ENCODE measurements at regions not wholly inside any gene's neighbourhood (a gene's known extent, or its start where the extent isn't known, plus 50 kb on each side); places are given as distances from the start of the nearest gene placed in this dataset.

DNA sequence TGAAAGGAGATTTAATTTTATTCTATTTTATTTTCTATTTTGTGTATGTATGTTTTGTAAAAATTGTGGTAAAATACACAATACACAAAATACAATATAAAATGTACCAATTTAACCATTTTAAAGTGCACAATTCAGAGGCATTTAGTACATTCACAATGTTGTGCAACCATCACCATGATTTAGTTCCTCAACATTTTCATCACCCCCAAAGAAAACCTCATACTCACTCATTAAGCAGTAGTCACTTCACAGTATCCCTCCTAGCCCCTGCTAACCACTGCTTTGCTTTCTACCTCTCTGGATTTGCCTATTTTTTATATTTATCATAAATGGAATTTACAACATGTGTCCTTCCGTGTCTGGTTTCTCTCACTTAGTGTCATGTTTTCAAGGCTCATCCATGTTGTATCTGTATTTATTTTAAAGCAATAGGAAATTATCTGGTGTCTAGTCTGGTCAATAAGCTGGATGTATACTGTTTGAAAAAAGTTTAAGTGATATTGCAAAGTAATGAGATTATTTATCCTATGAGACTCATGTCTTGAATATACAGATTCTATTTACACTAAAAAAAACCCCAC, 77.9 kb upstream of the GLS start:
- Histone ChIP-seq H3K4me3 (ENCODE audit: low read length) (no peak overlapping the region), H3K36me3 (ENCODE audit: control insufficient read depth, insufficient read depth, low read length) (no peaks in the 10 kb centered on the region), H3K4me1 (ENCODE audit: control insufficient read depth, insufficient read depth, low read length) (no peaks in the 10 kb centered on the region), H3K27me3 (ENCODE audit: control insufficient read depth, insufficient read depth, low read length) (no peaks in the 10 kb centered on the region), H3K27ac (ENCODE audit: low read depth, low read length) (no peak overlapping the region), H3K9ac (ENCODE audit: low read length) (no peak overlapping the region)

DNA sequence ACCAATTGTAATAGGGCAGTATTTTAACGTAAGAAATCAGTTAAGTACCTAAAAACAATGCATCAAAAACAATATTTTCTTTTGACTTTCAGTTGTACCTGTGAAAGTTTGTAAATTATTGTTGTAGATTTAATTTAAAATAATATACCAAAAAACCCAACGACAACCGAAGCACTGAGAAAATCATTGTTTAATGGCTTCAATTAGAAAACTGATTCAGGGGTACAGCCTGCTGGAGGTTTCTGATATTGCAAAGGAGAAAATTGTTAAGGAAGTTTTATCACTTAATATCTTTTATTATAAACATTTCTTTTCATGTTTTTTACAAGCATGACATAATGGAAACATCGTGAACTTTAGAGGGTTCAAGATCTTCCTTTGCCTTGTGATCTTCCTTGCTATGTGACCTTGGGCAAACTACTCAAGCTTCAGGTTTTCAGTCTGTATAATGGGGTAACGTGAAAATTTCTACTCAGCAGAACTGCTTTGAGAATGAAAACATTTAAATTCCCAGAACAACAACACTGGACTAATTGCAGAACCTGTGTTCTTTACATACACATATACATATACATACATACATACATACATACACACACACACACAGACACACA, 76.3 kb upstream of the GLS start:
- H3K27me3 ChIP-seq (ENCODE audit: control insufficient read depth, insufficient read depth, low read length): no peaks in the 10 kb centered on the region
- no peaks in the 10 kb centered on the region for H3K36me3 ChIP-seq (ENCODE audit: control insufficient read depth, insufficient read depth, low read length)
- H3K4me3 ChIP-seq (ENCODE audit: low read length): no peak overlapping the region
- H3K4me1 ChIP-seq (ENCODE audit: control insufficient read depth, insufficient read depth, low read length): no peaks in the 10 kb centered on the region
- H3K27ac ChIP-seq (ENCODE audit: low read depth, low read length): no peak overlapping the region
- no peak overlapping the region for H3K9ac ChIP-seq (ENCODE audit: low read length)

DNA sequence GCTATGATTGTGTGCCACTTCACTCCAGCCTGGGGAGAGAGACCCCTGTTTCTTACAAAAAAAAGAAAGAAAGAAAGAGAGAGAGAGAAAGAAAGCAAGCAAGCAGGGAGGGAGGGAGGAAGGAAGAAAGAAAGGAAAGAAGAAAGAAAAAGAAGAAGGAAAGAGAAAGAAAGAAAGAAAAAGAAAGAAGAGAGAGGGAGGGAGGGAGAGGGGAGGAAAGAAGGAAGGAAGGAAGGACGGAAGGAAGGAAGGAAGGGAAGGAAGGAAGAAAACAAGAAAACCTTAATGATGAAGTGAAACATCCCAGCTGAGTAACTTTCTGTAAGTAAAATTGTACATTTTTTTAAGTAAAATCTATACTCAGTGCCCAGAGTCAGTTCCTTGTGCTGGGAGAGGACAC, 75.5 kb upstream of the GLS start:
- H3K4me1 ChIP-seq (ENCODE audit: control insufficient read depth, insufficient read depth, low read length): no peaks in the 10 kb centered on the region
- no peaks in the 10 kb centered on the region for H3K36me3 ChIP-seq (ENCODE audit: control insufficient read depth, insufficient read depth, low read length)
- H3K27ac ChIP-seq (ENCODE audit: low read depth, low read length): no peak overlapping the region
- H3K9ac ChIP-seq (ENCODE audit: low read length): no peak overlapping the region
- no peak overlapping the region for H3K4me3 ChIP-seq (ENCODE audit: low read length)
- H3K27me3 ChIP-seq (ENCODE audit: control insufficient read depth, insufficient read depth, low read length): no peaks in the 10 kb centered on the region

DNA sequence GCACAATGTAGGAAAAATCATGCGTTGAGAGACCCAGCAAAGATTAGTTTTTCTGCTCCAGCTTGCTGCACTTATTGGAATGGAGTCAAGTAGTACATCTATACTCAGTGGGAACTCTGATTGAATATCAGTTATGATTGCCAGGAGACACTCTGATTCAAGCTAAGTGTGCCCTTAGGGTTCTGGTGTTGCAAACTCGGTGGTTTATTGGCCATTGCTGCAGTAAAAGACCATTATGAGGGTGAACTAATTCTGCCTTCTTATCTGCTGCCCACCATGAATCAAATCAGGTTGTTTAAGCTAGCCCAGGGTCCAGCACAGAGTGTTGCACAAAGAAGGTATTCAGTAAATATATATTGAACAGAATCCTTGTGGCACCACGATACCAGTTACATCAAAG, 74.8 kb upstream of the GLS start:
- H3K9ac ChIP-seq (ENCODE audit: low read length): no peak overlapping the region
- H3K36me3 ChIP-seq (ENCODE audit: control insufficient read depth, insufficient read depth, low read length): no peaks in the 10 kb centered on the region
- no peak overlapping the region for H3K27ac ChIP-seq (ENCODE audit: low read depth, low read length)
- H3K4me1 ChIP-seq (ENCODE audit: control insufficient read depth, insufficient read depth, low read length): no peaks in the 10 kb centered on the region
- H3K27me3 ChIP-seq (ENCODE audit: control insufficient read depth, insufficient read depth, low read length): no peaks in the 10 kb centered on the region
- no peak overlapping the region for H3K4me3 ChIP-seq (ENCODE audit: low read length)

DNA sequence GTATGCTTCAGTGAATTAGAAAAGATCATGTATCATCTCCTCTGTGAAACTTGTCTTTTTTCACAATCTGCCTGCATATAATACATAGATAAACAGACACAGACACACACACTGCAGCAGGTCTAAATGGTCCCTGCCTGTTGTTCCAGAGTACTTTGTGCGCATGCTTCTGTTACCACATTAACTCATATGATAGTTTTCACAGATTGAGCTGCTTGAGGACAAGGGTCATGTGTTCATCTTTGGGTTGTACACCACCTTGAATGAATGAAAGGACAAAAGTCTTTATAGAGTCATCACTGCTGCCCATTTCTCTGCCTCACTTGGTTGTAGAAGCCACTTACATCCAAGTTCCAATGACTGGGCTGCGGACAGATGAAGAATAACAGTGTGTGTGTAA, 72.7 kb upstream of the GLS start:
- H3K9ac ChIP-seq (ENCODE audit: low read length): no peak overlapping the region
- no peak overlapping the region for H3K4me3 ChIP-seq (ENCODE audit: low read length)
- H3K4me1 ChIP-seq (ENCODE audit: control insufficient read depth, insufficient read depth, low read length): no peaks in the 10 kb centered on the region
- no peaks in the 10 kb centered on the region for H3K36me3 ChIP-seq (ENCODE audit: control insufficient read depth, insufficient read depth, low read length)
- no peak overlapping the region for H3K27ac ChIP-seq (ENCODE audit: low read depth, low read length)
- H3K27me3 ChIP-seq (ENCODE audit: control insufficient read depth, insufficient read depth, low read length): no peaks in the 10 kb centered on the region

DNA sequence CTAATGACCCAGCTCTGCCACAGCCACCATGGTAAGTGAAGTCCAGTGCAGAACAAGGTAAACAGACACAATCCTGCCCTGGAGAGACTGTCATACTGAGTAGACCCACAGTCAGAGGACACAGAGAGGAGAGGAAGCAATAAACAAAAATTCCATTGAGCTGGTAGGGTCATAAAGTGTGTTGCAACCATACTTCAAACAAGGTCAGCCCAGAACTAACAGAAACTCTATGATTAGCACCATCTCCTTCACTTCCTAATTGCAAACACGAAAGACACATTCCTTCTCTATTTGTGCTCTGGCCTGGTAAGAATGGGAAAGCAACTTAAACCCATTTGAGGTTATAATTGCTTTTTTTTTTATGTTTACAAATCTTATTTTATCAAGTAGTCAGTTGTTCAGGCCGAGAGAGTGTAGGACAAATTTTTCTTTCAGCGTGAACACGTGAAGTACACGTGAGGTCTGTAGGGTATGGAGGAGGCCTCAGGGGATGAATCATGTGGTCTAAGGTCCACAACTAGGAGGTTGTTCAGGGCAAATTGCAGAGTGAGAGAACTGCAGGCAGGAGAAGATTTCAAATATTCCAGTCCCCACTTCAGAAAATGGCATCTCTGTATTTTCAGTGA, 71.4 kb upstream of the GLS start:
- Histone ChIP-seq H3K4me3 (ENCODE audit: low read length) (no peak overlapping the region), H3K4me1 (ENCODE audit: control insufficient read depth, insufficient read depth, low read length) (no peaks in the 10 kb centered on the region), H3K27ac (ENCODE audit: low read depth, low read length) (no peak overlapping the region), H3K36me3 (ENCODE audit: control insufficient read depth, insufficient read depth, low read length) (no peaks in the 10 kb centered on the region), H3K27me3 (ENCODE audit: control insufficient read depth, insufficient read depth, low read length) (no peaks in the 10 kb centered on the region), H3K9ac (ENCODE audit: low read length) (no peak overlapping the region)

DNA sequence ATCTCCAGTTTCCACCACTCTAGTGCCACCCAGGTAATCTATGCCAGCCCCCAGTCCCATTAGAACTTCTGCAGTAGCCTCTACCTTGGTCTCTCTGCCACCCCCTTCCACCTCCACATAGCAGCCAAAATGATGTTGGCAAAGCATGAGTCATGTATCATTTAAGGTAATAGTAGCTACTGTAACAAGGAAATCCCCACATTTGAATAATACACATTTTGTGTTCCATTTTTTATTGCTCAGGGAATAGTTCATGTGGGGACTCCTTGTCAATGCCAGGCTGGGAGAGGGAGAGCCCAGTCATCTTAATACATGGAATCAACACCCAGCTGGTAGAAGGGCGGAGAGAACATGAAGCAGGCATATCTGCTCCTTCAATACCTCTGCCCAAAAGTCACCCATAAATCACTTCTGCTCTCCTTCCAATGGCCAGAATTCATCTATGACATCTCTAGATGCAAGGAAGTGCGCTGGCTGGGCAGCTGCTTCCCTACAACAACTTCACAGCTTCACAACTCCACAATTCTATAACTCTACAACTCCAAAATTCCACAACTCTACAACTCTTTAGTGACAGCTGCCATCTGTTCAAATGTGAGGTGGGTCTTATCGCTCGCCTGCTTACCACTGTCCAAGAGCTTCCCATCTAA, 70.6 kb upstream of the GLS start:
- Histone ChIP-seq H3K27me3 (ENCODE audit: control insufficient read depth, insufficient read depth, low read length) (no peaks in the 10 kb centered on the region), H3K36me3 (ENCODE audit: control insufficient read depth, insufficient read depth, low read length) (no peaks in the 10 kb centered on the region), H3K9ac (ENCODE audit: low read length) (no peak overlapping the region), H3K4me1 (ENCODE audit: control insufficient read depth, insufficient read depth, low read length) (no peaks in the 10 kb centered on the region), H3K27ac (ENCODE audit: low read depth, low read length) (no peak overlapping the region), H3K4me3 (ENCODE audit: low read length) (no peak overlapping the region)

DNA sequence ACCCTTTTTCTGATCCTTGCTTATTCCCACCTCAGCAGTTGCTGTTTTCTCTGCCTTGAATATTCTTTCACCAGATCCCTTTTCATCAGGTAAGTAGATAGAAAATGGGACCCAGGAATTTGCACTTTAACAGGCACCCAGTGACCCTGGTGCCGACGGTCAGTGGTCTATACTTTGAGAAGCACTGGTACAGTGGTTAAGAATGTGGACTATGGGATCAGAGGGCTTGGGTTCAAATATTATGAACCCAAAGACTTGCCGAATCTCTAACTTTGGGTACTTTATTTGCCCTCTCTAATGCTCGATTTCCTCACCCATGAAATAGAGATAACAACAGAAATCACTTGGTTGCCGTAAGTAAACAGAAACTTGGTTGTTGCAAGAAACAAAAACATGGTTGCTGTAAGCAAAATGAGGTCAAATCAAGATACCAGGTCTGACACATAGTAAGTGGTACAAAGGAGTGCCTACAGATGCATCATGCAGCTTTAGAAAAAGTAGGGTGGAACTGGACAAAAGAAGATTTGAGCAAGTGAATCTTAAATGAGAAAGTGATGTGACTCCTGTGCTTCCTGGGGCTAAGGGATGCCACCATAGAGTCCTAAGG, 69.5 kb upstream of the GLS start:
- no peak overlapping the region for H3K4me3 ChIP-seq (ENCODE audit: low read length)
- H3K9ac ChIP-seq (ENCODE audit: low read length): no peak overlapping the region
- H3K27ac ChIP-seq (ENCODE audit: low read depth, low read length): no peak overlapping the region
- no peaks in the 10 kb centered on the region for H3K4me1 ChIP-seq (ENCODE audit: control insufficient read depth, insufficient read depth, low read length)
- H3K27me3 ChIP-seq (ENCODE audit: control insufficient read depth, insufficient read depth, low read length): no peaks in the 10 kb centered on the region
- H3K36me3 ChIP-seq (ENCODE audit: control insufficient read depth, insufficient read depth, low read length): no peaks in the 10 kb centered on the region

DNA sequence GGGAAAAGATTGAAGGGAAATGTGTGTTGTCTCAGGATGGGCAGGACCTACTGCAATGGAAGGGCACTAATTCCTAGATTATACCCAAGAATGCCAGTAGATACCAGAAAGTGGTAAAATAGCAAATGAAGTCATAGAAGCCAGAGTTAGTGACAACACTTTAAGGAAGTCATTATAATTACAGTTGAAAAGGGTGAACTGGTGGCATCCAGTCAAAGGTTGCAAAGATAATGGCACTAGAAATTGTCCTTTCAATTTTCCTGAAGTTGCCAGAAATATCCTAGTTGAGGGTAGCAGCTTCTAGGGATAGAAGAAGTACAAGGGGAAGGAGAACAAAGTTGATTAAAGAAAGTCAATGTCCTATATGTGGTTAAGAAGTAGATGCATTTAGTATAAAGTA, 68.8 kb upstream of the GLS start:
- no peaks in the 10 kb centered on the region for H3K27me3 ChIP-seq (ENCODE audit: control insufficient read depth, insufficient read depth, low read length)
- H3K4me1 ChIP-seq (ENCODE audit: control insufficient read depth, insufficient read depth, low read length): no peaks in the 10 kb centered on the region
- H3K4me3 ChIP-seq (ENCODE audit: low read length): no peak overlapping the region
- H3K36me3 ChIP-seq (ENCODE audit: control insufficient read depth, insufficient read depth, low read length): no peaks in the 10 kb centered on the region
- H3K27ac ChIP-seq (ENCODE audit: low read depth, low read length): no peak overlapping the region
- H3K9ac ChIP-seq (ENCODE audit: low read length): no peak overlapping the region

DNA sequence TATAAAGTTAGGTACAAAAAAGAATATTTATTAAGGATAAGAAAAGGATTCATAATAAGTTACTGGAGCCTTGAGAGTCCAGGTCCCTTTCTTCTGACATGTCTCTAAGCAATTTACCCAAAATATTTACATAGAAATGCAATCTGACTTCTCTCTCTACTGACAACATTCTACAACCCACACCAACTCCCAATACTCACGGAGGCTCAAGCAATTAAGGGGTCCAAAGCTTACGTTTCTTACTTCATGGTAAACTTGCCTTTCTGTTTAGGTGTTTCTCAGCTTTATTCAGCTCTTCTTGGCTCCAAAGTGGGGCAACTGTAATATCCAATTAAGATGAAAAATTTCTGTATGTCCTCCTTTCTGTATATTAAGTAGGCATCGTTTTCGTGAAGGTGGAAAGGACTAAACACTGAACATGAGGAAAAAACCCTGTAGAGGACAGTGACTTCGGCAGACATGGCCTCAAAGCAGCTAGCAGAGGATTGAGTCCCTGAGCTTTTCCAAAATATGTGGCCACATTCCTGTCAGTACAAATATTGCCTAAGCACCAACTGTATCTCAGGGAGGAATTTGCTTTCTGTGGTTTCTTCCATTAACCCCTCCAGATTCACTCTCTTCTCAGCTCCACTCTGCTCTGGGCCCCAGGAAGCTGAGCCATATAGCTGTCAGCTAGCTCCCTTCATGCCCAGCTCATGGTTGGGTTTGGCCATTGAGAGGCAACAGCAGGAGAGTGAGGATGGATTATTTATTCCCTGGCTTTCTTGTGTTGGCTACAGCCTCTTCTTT, 67.9 kb upstream of the GLS start:
- no peaks in the 10 kb centered on the region for H3K36me3 ChIP-seq (ENCODE audit: control insufficient read depth, insufficient read depth, low read length)
- H3K27ac ChIP-seq (ENCODE audit: low read depth, low read length): no peak overlapping the region
- no peak overlapping the region for H3K4me3 ChIP-seq (ENCODE audit: low read length)
- H3K27me3 ChIP-seq (ENCODE audit: control insufficient read depth, insufficient read depth, low read length): no peaks in the 10 kb centered on the region
- H3K9ac ChIP-seq (ENCODE audit: low read length): no peak overlapping the region
- no peaks in the 10 kb centered on the region for H3K4me1 ChIP-seq (ENCODE audit: control insufficient read depth, insufficient read depth, low read length)

DNA sequence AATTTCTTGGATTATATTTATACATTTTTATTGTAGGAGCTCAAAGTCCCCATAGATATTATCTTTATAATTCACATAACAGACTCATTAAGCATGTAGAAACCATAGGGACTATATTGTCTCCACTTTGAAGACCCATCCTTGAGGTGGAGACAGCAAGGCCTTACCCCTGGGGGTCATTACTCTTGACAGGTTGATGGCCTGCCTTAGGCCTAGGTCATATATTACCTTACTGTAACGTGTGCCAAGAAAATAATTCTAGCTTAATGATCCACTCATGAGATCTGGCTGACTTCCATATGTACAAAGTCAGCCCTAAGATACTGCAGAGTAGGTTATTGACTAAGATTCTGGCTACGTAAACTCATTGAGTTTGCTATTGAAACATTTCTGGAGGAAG, 65.4 kb upstream of the GLS start:
- H3K27ac ChIP-seq (ENCODE audit: low read depth, low read length): no peak overlapping the region
- H3K9ac ChIP-seq (ENCODE audit: low read length): no peak overlapping the region
- H3K36me3 ChIP-seq (ENCODE audit: control insufficient read depth, insufficient read depth, low read length): no peaks in the 10 kb centered on the region
- no peak overlapping the region for H3K4me3 ChIP-seq (ENCODE audit: low read length)
- H3K27me3 ChIP-seq (ENCODE audit: control insufficient read depth, insufficient read depth, low read length): no peaks in the 10 kb centered on the region
- peaks cover 5% of the 10 kb centered on the region for H3K4me1 ChIP-seq (ENCODE audit: control insufficient read depth, insufficient read depth, low read length)

DNA sequence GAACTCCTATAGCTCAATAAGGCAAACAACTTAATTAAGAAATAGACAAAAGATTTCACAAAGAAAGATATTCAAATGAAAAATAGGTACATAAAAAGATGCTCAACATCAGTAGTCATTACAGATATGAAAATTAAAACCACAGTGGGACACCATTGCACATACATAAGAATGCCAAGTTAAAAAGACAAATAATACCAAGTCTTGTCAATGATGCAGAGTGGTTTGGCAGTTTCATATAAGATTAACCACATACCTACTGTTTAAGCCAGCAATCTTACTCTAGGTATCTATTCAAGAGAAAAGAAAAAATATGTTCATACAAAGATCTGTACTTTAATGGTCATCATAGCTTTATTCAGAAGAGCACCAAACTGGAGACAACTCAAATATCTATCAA, 63.5 kb upstream of the GLS start:
- Histone ChIP-seq H3K4me3 (ENCODE audit: low read length) (no peak overlapping the region), H3K36me3 (ENCODE audit: control insufficient read depth, insufficient read depth, low read length) (no peaks in the 10 kb centered on the region), H3K9ac (ENCODE audit: low read length) (no peak overlapping the region), H3K27me3 (ENCODE audit: control insufficient read depth, insufficient read depth, low read length) (no peaks in the 10 kb centered on the region), H3K4me1 (ENCODE audit: control insufficient read depth, insufficient read depth, low read length) (peaks cover 5% of the 10 kb centered on the region), H3K27ac (ENCODE audit: low read depth, low read length) (no peak overlapping the region)
